Omental fat pad (tissue), 3 donors: ENCODE measurements at regions not wholly inside any gene's neighbourhood (a gene's known extent, or its start where the extent isn't known, plus 50 kb on each side); places are given as distances from the start of the nearest gene placed in this dataset.

ENCODE experiments used
- ATAC-seq: fragments of 150-250 bp; one replicate; pipeline ENCODE4 v1.9.1; 2016; ENCODE audit warnings: mild to moderate bottlenecking, moderate library complexity; ENCODE audit not compliant: low FRiP score
- DNase-seq: peaks from one replicate; pipeline ENCODE4 v3.0.0-alpha.2; 2019; ENCODE audit warnings: low spot score
- TF ChIP-seq, protein P1 (sequence below), 3 donors: fragments of 450-650 bp; IDR thresholded peaks; one replicate each; pipeline ENCODE4 v1.5.1; 2016 to 2017; ENCODE audit warnings: antibody characterized with exemption in 3 of 3, mild to moderate bottlenecking in 3 of 3, moderate library complexity in 2 of 3

DNA sequence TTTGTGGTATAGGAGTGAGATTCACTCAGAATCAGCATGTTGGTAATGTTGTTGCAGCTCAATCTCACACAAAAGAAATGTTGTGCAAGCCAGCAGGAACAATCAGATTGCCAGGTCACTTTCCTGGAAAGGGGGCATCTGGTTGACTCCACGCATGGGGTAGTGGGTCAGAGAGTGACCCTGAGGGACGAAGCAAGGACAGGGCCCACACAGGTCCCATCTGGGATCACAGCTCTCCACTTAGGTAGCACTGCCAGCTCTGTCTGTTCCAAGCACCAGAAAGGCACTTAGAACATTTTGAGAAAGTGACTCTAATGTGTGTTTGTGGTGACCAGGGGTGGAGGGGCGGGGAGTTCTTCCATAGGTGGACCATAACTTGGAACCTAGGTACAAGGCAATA lies 109.5 kb downstream of the RASSF10 start:
- no peak for DNase-seq
- no peak for ATAC-seq
- TF ChIP-seq, protein P1, sequence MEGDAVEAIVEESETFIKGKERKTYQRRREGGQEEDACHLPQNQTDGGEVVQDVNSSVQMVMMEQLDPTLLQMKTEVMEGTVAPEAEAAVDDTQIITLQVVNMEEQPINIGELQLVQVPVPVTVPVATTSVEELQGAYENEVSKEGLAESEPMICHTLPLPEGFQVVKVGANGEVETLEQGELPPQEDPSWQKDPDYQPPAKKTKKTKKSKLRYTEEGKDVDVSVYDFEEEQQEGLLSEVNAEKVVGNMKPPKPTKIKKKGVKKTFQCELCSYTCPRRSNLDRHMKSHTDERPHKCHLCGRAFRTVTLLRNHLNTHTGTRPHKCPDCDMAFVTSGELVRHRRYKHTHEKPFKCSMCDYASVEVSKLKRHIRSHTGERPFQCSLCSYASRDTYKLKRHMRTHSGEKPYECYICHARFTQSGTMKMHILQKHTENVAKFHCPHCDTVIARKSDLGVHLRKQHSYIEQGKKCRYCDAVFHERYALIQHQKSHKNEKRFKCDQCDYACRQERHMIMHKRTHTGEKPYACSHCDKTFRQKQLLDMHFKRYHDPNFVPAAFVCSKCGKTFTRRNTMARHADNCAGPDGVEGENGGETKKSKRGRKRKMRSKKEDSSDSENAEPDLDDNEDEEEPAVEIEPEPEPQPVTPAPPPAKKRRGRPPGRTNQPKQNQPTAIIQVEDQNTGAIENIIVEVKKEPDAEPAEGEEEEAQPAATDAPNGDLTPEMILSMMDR (IDR thresholded peaks at IDR 0.05): no peak

DNA sequence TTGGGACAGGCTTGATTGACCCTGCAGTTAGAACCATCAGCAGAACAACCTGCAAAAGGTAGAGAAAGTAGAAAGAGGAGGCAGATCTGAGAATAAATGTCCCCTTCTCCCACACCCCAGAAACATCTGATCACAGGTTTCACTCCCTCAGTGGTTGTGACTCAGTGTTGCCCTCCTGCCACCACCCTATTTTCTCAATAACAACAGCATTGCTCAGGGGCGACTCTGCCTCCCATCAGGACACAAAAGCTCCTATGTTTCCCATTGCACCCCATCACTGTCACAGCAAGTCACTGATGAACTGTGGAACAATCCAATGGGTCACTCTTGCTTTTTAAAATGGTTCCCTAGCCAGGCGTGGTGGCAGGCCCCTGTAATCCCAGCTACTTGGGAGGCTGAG lies 110.2 kb downstream of the RASSF10 start:
- ATAC-seq (no peak), DNase-seq (no peak)
- TF ChIP-seq, protein P1 (IDR thresholded peaks at IDR 0.05): no peak

DNA sequence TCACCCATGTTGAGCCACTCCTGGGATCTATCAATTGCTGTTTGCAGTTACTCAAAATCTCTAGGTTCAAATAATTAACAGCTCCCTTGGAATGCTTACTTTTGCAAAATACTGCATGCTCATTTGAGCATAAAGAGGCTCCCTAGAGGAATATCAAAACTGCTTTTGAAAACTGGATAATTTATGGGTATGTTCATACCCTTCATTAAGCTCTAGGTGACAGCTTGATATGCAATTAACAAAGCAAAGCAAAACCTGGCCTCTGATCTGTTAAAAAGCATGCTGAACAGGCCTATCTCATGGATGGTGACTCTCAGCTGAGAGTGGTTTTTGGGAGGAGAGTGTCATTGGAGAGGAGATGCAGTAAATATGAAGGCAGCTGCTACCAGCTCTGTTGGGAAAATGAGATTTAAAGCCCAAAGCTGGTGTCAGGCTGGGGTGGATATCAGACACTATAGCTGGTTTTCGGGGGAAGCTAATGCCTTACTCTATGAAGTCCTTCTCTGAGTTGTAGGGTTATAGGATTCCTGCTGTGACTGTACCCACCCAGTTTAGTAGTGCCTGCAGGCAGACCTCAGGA lies 110.9 kb downstream of the RASSF10 start:
- TF ChIP-seq, protein P1 (IDR thresholded peaks at IDR 0.05): no peak
- DNase-seq (no peak), ATAC-seq (no peak)

DNA sequence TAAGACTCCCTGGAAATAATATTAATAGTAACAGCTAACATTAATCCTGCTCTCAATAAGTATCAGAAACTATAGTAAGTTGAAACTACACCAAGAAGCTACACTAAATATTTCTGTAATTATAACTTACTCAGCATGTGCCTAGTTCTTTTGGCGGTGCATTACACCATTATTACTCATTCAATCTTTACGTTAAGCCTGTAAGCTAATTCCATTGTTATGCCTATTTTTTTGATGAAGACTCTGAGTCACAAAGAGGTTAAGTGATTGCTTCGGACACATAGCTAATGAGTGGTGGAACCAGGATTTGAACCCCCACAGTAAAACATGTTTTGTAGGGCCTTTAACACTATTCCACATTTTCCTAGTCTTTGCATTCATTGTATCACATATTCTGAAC lies 111.6 kb downstream of the RASSF10 start:
- no peak for ATAC-seq
- DNase-seq: no peak
- TF ChIP-seq, protein P1 (IDR thresholded peaks at IDR 0.05): no peak

DNA sequence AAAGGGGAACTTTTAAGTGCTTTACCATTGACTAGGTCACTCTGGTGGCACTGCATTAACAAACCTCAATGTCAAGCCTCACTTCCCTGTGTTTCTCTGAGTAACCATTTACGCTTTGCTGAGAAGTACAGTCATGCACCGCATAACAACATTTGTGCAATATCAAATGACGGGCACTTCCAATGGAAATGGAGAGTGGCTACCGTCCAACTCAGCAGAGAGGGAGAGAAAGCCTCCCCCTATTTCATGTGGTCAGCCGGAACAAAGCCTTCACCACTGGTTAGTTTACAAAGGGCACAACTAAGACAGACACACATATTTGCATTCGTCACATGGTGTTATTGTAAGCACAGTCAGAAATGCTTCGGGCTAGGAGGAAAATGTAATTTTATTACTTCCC lies 117.3 kb downstream of the RASSF10 start:
- no peak for DNase-seq

DNA sequence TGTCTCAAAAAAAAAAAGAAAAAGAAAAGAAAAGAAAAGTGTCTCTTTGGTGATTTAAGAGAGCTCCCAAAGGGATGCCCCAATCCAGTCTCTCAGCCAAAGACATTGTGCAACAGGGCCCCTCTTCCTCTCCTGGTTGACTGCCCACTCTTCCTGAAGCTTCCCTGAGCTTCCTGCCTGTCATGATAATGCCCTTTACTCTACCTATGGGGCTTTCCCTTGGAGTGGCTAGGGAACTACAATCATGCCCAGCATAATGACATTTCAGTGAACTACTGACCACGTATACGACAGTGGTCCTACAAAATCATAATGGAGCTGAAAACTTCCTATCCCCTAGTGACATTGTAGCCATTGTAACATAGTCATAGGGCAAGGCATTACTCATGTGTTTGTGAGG lies 118.0 kb downstream of the RASSF10 start:
- DNase-seq (no peak), ATAC-seq (no peak)
- TF ChIP-seq, protein P1 (IDR thresholded peaks at IDR 0.05): no peak

More for the DNA sequence above, 117.3 kb downstream of the RASSF10 start:
- TF ChIP-seq, protein P1 (IDR thresholded peaks at IDR 0.05): no peak
- no peak for ATAC-seq

DNA sequence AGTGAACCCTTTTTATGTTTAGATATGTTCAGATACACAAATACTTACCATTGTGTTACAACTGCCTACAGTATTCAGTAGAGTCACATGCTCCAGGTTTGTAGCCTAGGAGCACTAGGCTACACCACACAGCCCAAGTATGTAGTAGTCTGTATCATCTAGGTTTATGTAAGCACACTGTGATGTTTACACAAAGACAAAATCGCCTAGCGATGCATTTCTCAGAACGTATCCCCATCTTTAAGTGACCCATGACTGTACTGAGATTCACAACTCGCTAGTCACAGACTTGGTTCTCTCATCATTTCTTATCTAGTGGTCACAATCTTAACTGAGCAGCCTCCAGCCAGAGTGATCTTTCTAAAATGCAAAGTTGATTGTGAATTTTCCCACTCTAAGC lies 119.2 kb downstream of the RASSF10 start:
- DNase-seq (no peak), ATAC-seq (no peak)
- TF ChIP-seq, protein P1 (IDR thresholded peaks at IDR 0.05): no peak
